ENCODE measurements at regions not wholly inside any gene's neighbourhood (a gene's known extent, or its start where the extent isn't known, plus 50 kb on each side); places are given as distances from the start of the nearest gene placed in this dataset.
"Not testable (repeated sequence)": the region's sequence is repeated elsewhere in the genome, so short reads cannot be mapped to it uniquely, and the experiment has no call there.

DNA sequence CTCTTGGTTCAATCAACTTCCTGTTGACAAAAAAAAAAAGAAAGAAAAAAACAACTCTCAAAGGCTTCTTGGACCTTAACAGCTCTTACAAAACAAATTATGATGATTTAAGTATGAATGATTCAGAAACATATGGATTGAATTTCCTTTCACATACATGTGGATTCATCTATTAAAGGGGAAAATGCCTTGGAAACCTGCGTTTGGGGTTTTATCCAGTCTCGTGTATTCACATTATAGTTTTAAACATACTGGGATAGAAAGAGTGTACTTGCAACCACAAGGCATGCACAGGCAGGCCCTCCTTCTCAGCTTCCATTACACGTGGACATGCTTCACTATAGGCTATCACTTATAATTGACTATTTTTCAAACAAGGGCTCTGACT lies 286.7 kb downstream of the INHBA start:
- no peak for DNase-seq

DNA sequence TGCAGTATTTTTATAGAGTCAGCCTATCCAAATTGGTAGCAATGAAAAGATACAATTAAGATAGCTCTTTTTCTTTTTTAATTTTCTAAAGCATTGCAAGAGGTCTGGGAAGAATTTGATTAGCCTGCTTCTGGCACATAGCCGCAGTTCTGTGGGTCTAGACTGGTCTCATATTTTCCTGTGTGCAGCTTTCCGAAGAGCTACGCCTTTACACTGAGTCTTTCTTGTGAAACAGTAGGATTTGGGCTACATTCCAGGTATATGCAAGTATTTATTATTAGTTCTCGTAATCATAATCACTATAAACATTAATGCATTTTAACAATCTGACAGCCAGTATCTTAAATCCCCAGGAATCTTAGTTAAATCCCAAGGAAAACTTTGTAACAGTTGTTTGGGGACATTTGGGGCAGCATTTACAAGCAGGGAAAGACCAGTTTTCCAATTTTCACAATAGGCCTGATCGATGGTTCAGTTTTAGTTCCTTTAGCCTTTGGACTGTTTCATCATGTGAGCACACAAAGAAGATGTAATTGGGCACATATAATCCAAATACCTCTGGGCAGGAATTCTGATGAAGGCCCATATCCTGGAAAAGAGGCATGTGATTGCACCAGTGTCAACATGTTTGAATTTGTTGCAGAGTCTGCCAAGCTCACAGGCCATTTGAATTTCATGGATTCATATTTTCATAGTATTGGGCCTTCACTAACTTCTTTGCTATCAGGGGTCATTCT lies 287.3 kb downstream of the INHBA start:
- DNase-seq, result no peak

DNA sequence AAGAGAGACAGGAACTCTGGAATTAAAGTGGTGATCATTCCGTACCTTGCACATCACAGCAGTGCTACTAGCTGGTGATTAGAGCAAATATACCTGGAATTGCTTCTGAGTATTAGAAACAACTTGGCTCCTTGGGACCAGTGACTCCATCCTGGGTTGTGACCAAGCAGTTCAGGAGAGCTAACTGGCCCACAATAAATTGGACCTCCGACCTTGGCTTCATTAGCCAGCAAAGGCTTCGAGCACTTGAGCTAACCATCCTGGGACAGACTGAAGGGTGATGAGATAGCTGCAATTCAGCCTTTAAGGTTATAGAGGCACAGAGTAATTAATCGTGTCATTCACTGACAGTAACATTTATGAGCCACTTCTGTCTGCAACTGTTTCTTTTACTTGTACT lies 287.8 kb downstream of the INHBA start:
- DNase-seq, result no peak

DNA sequence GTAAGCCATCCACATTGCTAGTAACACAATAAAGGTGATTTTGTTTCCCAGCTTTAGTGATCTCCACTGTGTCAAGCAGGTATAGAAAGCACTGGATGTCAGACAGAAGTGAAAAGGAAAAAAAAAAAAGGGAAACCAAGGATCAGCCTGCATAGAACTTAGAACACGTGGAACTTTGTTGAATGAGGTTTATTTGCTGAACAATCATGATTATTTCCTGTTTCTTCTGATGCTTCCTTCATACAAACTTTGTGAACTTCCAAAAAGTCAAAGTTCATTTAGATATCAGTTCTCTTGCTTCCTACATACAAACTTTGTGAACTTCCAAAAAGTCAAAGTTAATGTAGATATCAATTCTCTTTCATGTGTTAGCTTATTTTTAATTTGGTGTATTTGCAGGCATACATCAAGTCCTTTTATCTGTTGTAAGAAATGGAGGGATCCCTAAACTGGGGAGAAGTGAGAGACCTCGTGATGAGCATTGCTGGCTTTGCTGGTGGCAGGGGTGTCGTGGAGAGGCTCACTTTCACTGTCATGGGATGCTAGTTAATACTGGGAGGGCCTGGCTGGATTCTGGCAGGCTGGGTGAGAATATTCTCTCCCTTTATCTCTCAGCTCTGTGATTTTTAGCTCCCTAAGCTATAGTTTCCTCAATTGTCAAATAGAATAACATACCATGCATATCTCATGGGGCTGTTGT lies 298.4 kb downstream of the INHBA start:
- no peak for DNase-seq

DNA sequence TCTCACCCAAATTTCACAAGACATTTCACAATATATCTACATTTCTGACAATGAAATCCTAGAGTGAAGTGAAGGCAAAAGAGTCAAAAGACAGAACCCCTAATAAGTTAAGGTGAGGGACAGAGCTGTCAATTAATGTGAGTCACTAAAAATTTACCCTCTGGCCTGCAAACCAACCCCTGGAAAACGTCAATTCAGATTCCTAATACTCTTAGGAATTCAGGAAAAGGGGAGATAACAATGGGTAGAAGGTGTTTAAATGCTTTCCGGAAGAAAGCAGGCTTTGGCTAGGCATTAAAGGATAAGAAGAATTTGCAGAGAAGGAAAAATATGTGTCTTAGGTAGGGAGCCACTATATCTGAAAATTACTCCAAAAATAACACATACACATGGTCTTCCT lies 299.6 kb downstream of the INHBA start:
- DNase-seq, result no peak

DNA sequence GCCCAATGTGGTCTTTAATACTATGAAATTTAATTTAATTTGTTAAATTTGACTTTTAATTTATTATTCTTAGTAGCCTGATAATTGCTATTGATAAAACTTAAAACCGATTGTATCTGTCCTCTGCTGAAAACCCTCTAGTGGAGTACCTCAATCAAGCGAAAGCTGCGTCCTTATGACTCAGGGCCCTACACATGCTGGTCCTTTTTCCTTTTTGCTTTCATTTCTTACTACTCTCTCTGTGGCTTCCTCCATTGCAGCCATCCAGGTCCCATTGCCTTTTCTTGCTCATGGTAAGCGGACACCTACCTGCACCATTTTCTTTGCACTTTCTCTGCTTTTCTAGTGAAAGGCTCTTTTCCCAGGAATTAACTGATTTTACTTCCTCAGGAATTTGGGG lies 301.1 kb downstream of the INHBA start:
- no peak for DNase-seq

DNA sequence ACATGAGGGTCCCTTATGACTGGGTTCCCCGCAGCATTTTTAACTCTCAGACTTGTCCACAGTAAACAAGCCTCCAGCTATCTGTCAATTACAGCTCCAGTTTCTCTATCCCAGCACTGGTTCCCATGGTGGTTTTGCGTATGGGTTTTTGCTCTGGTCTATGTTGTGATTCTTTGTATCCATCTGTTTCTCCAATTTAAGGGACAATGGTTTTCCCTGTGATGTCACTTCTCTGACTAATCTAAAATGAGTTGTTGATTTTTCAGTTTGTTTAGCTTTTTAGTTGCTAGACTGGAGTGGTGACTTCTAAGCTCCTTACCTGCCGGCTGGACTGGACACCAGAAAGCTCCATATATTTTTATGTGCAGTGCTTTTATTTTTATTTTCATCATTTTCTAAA lies 303.7 kb downstream of the INHBA start:
- no peak for DNase-seq

DNA sequence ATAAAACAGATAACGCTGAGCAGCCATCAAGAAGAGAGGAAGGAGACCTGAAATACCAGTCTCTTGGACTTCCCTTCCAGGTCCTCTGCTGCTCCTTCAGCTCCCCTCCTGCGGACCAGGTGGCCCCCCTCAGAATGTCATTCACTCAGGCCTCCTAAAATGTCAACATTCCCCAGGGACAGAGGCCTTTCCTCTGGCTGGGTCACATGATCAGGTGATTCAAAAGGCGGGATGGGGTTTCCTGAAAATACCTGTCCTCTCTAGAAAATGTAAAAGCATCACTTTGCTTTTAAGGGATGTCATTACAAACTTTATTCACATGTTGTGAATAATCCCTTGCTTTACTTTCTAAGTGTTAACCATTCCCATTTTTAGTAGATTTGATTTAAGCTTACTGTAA lies 311.1 kb downstream of the INHBA start:
- DNase-seq, result no peak

DNA sequence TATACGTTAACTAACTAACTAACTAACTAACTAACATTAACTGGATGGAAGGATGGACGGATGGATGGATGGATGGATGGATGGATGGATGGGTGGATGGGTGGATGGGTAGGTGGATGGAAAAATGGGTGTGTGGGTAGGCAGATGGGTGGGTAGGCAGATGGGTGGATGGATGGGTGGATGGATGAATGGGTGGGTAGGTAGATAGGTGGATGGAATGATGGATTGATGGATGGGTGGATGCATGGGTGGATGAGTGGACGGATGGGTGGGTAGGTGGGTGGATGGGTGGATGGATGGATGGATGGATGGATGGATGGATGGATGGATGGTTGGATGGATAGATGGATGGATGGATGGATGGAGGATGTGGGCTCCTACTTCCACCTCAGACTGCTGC lies 314.0 kb downstream of the INHBA start:
- not testable (repeated sequence) for DNase-seq

DNA sequence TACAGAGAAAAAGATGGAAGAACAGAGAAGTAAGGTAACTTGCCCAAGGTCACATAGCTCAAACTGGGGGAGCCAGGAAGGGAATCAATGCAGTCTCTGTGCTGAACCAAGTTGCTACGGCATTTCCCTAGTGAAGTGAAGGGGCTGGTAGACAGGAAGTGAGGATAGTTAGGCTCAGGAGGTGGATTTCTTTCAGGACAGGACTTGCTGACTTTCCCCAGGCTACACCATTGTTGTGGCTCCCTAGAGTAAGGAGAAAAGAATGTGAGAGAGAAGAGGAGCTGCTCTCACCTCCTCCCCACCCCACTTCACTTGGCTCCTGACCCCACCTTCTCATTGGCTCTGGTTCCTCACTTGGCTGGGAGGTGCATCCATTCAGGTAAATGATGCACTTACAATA lies 316.9 kb downstream of the INHBA start:
- no peak for DNase-seq

DNA sequence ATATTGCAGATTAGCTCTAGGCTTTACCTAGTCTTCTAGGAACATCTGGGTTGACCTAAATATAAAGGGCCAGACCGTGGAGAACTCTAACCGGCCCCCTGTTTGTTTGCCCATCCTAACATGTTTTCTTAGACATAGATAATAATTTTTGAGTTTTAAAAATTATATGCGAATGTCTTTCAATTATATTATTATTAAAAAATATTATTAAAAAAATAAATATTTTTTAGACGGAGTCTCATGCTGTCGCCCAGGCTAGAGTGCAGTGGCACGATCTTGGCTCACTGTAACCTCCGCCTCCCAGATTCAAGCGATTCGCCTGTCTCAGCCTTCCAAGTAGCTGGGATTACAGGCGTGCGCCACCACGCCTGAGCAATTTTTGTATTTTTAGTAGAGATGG lies 318.5 kb downstream of the INHBA start:
- no peak for DNase-seq

DNA sequence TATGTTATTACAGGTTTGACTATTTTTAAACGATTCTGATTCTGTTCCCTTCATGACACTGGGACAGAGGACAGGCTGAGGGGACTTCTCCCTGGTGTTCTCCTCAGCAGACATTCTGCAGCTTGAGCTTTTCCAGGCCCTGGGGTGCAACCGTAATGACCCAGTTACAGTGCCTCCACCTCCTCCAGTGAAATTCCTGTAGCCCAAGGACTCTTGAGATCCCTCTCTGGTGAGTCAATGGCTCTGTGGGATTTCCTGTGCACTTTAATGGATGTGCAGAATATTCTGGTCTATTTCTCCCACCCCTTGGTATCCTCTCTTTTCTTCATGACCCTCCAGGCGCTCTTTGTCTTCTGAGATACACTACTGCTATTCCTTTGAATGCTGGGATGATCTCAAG lies 319.3 kb downstream of the INHBA start:
- no peak for DNase-seq

DNA sequence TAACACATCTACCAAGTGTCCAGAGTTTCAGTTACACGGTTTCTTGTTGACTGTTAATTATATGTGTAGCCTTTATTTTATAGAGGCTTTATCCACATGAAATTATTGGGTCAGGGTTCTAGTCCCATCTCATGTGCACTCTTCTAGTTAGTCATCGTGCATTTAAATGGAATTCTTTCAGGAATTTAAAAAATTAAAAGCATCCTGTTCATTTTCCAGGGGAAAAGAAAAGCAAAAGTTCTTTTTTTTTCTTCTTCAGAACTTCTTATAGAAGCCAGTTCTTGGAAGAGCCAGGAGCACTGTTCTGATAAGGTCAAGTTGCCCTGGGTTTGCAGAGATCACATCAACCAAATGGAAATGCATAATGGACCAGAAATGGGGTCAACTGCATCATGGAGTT lies 324.7 kb downstream of the INHBA start:
- DNase-seq, result no peak

DNA sequence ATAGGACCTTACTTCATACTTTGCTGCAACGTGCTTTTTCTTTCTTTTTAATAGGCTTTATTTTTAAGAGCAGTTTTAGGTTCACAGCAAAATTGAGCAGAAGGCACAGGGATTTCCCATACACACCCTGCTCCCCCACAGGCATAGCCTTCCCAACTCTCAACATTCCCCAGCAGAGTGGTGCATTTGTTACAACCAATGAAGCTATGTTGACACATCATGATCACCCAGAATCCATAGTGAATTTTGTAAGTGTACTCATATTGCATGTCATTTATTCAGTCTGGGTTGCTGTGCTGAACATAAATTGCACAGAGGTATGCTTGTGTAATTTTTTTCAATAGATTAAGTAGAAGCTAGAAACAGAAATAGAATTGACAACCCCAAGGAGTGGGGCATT lies 327.3 kb downstream of the INHBA start:
- no peak for DNase-seq

DNA sequence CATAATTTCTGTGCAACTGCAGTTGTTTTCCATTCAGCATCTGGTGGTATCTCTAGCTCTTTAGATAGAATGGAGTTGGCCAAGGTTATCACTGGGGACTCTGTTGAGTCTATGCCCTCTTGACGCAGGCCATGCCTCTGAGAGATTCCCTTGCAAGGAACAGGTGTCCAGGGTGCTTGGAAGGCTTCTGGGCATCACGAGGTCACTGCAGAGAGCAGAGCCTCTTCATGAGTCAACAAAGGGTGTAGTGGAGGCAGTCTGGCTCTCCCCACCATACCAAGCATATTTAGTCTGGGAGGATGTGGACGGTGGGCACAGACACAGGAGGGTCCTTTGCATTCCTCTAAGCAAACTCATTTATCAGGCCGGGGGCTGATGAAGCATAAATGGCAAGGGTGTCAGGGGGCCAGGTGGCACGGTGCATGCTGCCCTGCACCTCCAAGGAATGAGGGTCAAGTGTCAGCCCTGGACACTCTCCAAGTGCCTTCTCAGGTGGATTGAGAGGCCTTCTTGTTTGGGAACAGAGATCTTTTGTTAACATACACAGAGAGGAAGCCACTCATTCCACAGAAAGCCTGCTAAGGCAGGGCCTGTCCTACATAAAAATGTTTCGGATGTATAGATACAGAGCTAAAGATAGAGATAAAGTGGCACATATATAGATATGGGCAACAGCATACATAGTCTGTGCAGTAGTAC lies 328.6 kb downstream of the INHBA start:
- no peak for DNase-seq

DNA sequence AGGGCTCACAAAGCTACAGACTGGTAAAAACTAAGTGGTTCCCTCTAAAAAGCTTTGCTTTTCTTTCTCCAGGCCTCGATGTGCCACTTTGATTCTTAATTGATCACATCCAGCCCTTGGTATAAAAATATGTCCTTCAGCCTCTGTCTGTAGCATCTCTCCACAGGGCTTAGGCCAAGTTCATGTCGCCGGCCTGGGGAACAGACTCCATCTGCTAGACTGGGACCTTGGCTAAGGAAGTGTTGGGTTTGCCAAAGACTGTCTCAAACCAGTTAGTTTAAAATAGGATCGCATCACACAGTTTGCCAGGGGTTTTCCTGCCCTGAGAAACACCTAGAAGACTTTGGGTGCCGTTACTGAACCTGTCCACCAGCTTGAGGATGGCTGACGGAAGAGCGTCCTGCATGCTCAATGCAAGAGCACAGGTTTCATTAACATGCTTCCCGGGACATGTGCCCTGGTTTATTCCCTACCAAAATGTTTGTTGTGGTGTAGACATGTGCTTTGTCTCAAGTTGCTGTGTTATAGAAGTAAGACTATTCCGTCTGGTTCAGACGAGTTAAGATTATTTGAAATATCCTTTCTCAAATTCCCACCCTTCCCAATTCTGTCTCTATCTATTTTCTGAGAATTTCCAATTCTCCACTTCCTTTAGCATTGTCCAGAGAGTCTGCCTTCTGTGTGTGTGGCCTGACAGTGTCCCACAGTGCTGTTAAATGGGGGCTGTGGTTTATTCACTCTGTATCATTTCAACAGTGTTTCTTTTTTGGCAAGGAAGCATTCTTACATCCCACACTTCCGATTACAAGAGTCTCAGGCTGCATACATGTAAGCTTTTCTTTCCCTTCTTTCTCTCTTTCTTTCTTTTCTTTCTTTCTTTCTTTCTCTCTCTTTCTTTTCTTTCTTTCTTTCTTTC lies 334.7 kb downstream of the INHBA start:
- no peak for DNase-seq

DNA sequence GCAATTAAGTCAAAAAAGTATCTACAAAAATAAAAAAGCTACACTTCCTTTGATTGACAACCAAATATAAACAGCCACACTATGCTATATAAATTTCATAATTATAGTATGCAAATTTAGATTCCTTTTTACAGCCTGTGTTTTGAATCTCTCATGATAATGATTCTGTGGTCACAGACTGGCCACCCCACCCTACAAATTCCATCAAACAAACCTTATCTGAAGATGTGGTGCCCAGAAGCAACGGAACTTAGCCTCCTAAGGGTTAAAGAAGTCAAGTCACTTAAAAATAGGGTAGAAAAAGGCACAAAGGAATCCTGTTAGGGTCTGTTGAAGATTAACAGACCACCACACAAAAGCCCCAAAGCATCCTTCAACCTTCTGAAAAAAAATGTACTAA lies 351.8 kb downstream of the INHBA start:
- no peak for DNase-seq

DNA sequence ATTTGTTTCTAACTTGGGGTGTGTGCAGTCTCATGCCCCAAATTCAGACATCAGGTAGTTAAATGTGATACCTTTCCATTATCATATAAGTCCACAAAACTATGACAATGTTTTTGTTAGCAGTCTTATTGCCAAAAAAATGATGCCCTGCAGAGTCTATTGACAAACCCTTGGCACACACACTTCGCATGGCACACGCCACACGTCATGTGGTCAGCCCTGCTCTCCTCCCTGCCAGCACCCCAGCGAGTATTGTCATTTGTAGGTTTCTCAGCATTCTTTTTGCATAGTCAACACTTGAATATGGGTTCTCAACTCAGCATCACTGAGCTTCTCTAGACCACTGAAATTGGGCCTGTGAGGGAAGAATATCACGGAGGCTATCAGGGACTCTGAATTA lies 356.0 kb downstream of the INHBA start:
- DNase-seq, result no peak

DNA sequence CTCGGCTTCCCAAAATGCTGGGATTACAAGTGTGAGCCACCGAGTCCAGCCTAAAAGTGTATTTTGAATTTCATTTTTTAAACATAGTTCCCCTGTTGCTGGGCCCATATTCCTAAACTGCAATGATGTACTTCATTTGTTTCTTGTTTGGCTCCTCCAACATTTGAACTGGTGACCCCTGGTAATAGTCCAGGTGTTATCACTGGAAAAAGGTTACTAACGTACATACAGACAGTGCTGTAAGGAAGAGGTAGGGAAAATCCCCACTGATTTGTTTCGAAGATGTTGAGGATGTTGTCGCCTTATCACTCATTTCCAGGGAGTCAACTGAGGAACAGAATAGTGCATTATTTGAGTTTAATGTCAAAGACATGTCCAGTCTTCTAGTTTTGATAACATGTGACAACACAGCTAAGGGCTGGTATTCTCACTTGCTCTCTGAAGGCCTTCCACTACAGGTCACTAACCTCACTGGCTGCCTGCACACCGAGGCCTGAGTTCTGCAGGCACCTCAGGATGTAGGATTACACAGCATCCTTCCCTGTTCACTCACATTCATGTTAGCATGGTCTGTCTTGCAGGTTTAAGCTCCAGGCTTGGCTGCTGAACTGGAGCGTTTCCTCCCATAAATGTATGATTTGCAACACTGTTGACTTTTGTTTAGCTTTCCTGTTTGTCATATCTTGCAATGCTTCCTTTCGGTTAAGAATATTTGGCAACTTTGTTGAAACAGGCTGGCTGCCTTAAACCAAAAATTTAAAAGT lies 362.8 kb downstream of the INHBA start:
- no peak for DNase-seq

DNA sequence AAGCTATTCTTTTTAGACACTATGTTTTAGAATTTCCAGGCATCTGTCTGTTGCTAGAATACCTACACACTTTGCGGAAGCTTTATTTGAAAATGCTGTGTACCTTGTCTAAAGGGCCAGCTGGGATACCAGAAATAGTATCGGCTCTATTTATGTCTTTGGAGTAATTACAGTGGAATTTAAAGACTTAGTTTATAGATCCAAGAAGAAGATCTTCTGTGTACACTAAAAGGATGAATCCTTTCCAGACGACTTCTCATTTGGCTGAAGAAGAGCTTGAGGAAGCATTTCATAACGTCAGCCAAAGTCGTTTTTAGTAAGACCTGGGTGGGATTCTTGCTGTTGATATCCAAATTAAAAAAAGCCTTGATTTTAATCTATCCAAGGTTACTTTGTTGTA lies 365.9 kb downstream of the INHBA start:
- DNase-seq, result no peak

DNA sequence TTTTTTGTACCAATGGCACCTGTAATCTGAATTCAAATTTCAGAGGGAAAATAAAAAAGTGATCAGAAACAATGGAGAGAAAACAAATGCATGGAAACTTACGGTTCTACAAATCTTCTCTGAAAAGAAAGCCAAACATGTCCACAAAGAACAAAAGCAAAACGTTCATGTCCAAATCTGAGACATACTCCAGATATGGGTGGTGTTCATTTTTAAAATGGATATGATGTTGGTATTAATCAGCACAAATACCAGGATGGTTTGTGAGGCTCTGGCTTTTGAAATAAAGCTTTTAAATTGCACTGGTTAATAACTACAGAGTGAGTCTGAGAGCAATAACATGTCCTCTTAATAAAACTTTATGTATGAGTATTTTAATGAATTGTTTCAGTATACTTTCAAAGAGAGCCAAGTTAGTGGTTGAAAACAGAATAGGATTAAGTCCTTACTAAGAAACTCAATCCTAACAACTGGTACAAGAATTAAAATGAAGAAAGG lies 366.4 kb downstream of the INHBA start:
- DNase-seq, result no peak
